ENCODE measurements at regions not wholly inside any gene's neighbourhood (a gene's known extent, or its start where the extent isn't known, plus 50 kb on each side); places are given as distances from the start of the nearest gene placed in this dataset.

- Histone ChIP-seq H3K27me3 (no peaks in the 10 kb centered on the region), H3K9me3 (no peaks in the 10 kb centered on the region), H3K36me3 (no peaks in the 10 kb centered on the region), H3K27ac (no peak overlapping the region), H3K4me3 (no peak overlapping the region), H3K4me1 (no peaks in the 10 kb centered on the region)
- no peak for DNase-seq (ENCODE audit: low spot score in 2 of 2)
- intact Hi-C loops (cut with DNase I; ENCODE audit: low total_unique reads) = no loop called here
- TF ChIP-seq CTCF (IDR thresholded peaks at IDR 0.05) (no peak), POLR2A (IDR thresholded peaks at IDR 0.05) (no peak), POLR2AphosphoS5 (IDR thresholded peaks at IDR 0.05) (no peak)
These were observed 326.9 kb upstream of the MIR17HG start for GRCh38 chr13:91020461-91021034.

GRCh38 chr13:91024157-91024792, 323.2 kb upstream of the MIR17HG start:
- no peak for DNase-seq (ENCODE audit: low spot score in 2 of 2)
- H3K9me3 ChIP-seq = no peaks in the 10 kb centered on the region
- no peak overlapping the region for H3K27ac ChIP-seq
- H3K36me3 ChIP-seq = no peaks in the 10 kb centered on the region
- H3K27me3 ChIP-seq = no peaks in the 10 kb centered on the region
- no peak for TF ChIP-seq POLR2A (IDR thresholded peaks at IDR 0.05)
- TF ChIP-seq POLR2AphosphoS5 (IDR thresholded peaks at IDR 0.05) = no peak
- TF ChIP-seq CTCF (IDR thresholded peaks at IDR 0.05) = no peak
- no peak overlapping the region for H3K4me3 ChIP-seq
- no peaks in the 10 kb centered on the region for H3K4me1 ChIP-seq
- intact Hi-C loops (cut with DNase I; ENCODE audit: low total_unique reads) = no loop called here

GRCh38 chr13:91025442-91025841, 322.0 kb upstream of the MIR17HG start:
- DNase-seq (ENCODE audit: low spot score in 2 of 2) = no peak
- Histone ChIP-seq H3K36me3 (no peaks in the 10 kb centered on the region), H3K27ac (no peak overlapping the region), H3K4me1 (no peaks in the 10 kb centered on the region), H3K27me3 (no peaks in the 10 kb centered on the region), H3K4me3 (no peak overlapping the region), H3K9me3 (no peaks in the 10 kb centered on the region)
- intact Hi-C loops (cut with DNase I; ENCODE audit: low total_unique reads) = no loop called here
- TF ChIP-seq POLR2A (IDR thresholded peaks at IDR 0.05) = no peak
- TF ChIP-seq POLR2AphosphoS5 (IDR thresholded peaks at IDR 0.05) = no peak

GRCh38 chr13:91031508-91031907, 316.0 kb upstream of the MIR17HG start:
- intact Hi-C loops (cut with DNase I; ENCODE audit: low total_unique reads) = no loop called here
- Histone ChIP-seq H3K4me1 (no peaks in the 10 kb centered on the region), H3K4me3 (no peak overlapping the region), H3K27ac (no peak overlapping the region), H3K36me3 (no peaks in the 10 kb centered on the region), H3K27me3 (no peaks in the 10 kb centered on the region), H3K9me3 (no peaks in the 10 kb centered on the region)
- TF ChIP-seq CTCF (IDR thresholded peaks at IDR 0.05) (no peak), POLR2AphosphoS5 (IDR thresholded peaks at IDR 0.05) (no peak), POLR2A (IDR thresholded peaks at IDR 0.05) (no peak)
- DNase-seq (ENCODE audit: low spot score in 2 of 2) = no peak

- no peaks in the 10 kb centered on the region for H3K9me3 ChIP-seq
- DNase-seq (ENCODE audit: low spot score in 2 of 2) = no peak
- H3K36me3 ChIP-seq = no peaks in the 10 kb centered on the region
- H3K4me1 ChIP-seq = no peaks in the 10 kb centered on the region
- H3K4me3 ChIP-seq = no peak overlapping the region
- TF ChIP-seq CTCF (IDR thresholded peaks at IDR 0.05) (no peak), POLR2A (IDR thresholded peaks at IDR 0.05) (no peak), POLR2AphosphoS5 (IDR thresholded peaks at IDR 0.05) (no peak)
- H3K27me3 ChIP-seq = no peaks in the 10 kb centered on the region
- H3K27ac ChIP-seq = no peak overlapping the region
- intact Hi-C loops (cut with DNase I; ENCODE audit: low total_unique reads) = no loop called here
These were observed 315.4 kb upstream of the MIR17HG start for GRCh38 chr13:91032104-91032503.
